Muscle layer of colon (tissue), 2 donors: ENCODE measurements at regions not wholly inside any gene's neighbourhood (a gene's known extent, or its start where the extent isn't known, plus 50 kb on each side); places are given as distances from the start of the nearest gene placed in this dataset.
"Not testable (repeated sequence)": the region's sequence is repeated elsewhere in the genome, so short reads cannot be mapped to it uniquely, and the experiment has no call there.

Experiments used
- H3K27ac ChIP-seq: one replicate; pipeline ENCODE4 v1.7.0; 2013; ENCODE audit warnings: low read depth, mild to moderate bottlenecking, low read length, moderate library complexity
- H3K27me3 ChIP-seq, 2 donors: one replicate each; pipeline ENCODE4 v1.7.0; 2013; ENCODE audit warnings: low read length in 2 of 2, mild to moderate bottlenecking in 2 of 2; ENCODE audit not compliant: insufficient read depth in 2 of 2, control insufficient read depth in 1 of 2
- H3K36me3 ChIP-seq: one replicate; pipeline ENCODE4 v1.7.0; 2013; ENCODE audit warnings: mild to moderate bottlenecking, low read length; ENCODE audit not compliant: insufficient read depth
- H3K4me1 ChIP-seq: one replicate; pipeline ENCODE4 v1.7.0; 2013; ENCODE audit warnings: mild to moderate bottlenecking, low read length; ENCODE audit not compliant: insufficient read depth
- H3K4me3 ChIP-seq, 2 donors: one replicate each; pipeline ENCODE4 v1.7.0; 2013; ENCODE audit warnings: low read length in 2 of 2, low read depth in 1 of 2, mild to moderate bottlenecking in 1 of 2, moderate library complexity in 1 of 2
- H3K9ac ChIP-seq: one replicate; pipeline ENCODE4 v1.7.0; 2013; ENCODE audit warnings: low read length
- H3K9me3 ChIP-seq: one replicate; pipeline ENCODE4 v1.7.0; 2013; ENCODE audit warnings: mild to moderate bottlenecking, low read length
- donor health status: abdominal sarcoma.
- donor health status: Adenocarcinoma of cecum.

DNA sequence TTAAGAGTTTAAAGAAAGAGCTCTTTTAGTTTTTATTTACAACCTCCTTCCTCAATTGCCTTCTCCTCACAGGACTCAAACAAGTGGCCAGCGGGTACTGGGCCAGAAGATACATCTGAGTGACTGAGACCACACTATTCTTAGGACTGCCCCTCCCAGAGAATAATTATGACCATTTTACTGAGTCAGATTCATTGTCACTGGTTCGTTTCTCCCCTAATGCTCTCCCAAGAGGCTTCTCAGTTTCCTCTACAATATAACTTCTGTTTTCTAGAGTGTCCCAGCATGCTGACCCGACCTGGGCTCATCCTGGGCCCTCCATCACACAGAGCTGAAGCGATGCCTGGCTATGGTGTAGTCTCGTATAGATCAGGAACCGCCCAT lies 279.9 kb downstream of the CD83 start:
- Histone ChIP-seq H3K36me3 (no peaks in the 10 kb centered on the region), H3K9me3 (no peaks in the 10 kb centered on the region), H3K27ac (no peak overlapping the region), H3K9ac (no peak overlapping the region), H3K4me1 (no peaks in the 10 kb centered on the region), H3K4me3 (no peak overlapping the region), H3K27me3 (no peaks in the 10 kb centered on the region)

DNA sequence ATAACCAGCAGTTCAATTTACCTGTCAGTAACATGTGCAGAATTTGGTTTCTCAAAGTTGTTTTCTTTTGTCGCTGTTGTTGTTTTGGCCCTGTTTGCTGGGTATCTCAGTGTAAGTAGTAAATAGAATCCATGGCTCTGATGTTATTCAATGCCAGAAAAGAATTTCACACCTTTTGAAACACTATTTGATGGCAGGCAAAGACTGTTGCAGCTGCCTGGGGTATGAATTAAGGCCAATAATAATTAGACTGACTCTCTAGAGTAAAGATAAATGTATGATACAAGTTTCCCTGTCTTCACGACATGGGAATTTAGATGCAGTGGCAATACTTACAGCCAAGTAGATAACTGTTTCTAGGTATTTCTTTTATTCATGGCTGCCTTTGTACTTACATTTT lies 281.4 kb downstream of the CD83 start:
- Histone ChIP-seq H3K27ac (no peak overlapping the region), H3K4me3 (no peak overlapping the region), H3K36me3 (no peaks in the 10 kb centered on the region), H3K27me3 (no peaks in the 10 kb centered on the region), H3K9me3 (no peaks in the 10 kb centered on the region), H3K9ac (no peak overlapping the region), H3K4me1 (no peaks in the 10 kb centered on the region)

DNA sequence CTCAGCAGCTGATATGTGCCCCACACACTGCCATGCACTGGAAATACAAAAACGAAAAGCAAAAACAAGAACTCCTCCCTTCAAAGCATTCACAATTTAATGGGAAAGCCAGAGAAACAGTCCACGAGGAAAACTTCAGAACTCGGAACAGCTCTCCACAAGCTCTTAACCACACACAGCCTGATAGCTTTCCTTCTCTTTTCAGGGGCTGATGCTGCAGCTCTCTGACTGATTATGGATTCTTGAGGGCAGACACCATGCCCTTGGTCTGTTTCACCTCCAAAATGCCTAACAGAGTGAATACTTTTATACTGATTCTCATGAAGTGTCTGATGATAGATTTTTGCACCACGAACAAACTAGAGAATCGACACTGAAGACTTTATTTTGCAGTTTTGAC lies 282.1 kb downstream of the CD83 start:
- Histone ChIP-seq H3K36me3 (no peaks in the 10 kb centered on the region), H3K4me1 (no peaks in the 10 kb centered on the region), H3K27me3 (no peaks in the 10 kb centered on the region), H3K4me3 (no peak overlapping the region), H3K27ac (no peak overlapping the region), H3K9ac (no peak overlapping the region), H3K9me3 (no peaks in the 10 kb centered on the region)

DNA sequence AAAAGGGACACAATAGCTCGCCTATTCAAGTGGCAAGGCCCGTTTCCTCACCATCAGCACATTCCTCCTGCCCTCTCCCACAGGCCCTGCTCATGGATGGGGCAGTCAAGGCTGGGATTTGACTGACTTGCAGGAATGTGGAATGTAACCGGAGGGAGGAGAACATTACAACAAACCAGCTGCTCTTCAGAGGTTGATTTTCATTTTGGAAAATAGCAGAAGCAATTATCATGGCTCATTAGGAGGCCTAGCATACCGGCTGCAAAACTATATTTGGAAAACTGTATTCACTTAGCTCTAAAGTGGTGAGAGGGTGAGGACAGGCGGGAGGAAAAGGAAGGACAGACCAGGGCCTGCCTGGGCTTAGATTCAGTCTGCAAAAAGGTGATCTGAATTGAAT lies 283.7 kb downstream of the CD83 start:
- Histone ChIP-seq H3K4me3 (no peak overlapping the region), H3K9me3 (no peaks in the 10 kb centered on the region), H3K9ac (no peak overlapping the region), H3K4me1 (no peaks in the 10 kb centered on the region), H3K27me3 (no peaks in the 10 kb centered on the region), H3K27ac (no peak overlapping the region), H3K36me3 (no peaks in the 10 kb centered on the region)

DNA sequence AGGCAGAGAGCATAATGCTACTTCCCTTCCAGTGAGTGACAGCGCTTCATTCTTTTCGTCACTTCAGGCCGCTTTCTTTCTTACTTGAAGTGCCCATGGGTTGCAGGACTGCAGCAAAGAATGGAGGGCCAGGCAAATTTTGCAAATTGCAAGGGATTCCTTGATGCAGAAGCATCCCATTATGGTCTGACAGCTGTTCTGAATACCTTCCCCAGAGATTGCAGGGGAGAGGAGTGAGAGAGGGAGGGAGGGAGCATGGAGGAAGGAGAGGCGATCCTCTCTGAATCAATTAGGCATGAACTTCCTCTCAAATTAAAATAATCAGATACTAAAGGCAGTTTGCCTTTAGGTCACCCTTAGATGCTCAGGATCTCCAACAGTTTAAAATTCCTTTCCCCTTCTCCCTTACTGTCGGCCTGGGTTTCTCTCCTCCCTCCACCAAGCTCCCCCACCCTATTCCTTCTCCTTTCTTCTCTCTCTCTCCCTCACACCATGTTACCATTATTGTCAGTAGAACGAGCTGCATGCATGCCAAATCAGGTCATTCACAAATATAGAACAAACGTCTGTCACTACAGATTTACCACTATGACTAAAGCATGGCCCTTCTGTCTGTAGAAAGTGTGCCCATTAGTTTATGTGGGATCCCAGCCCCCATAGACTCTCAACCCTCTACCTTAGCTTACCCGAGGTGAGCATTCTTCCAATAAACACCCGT lies 289.2 kb downstream of the CD83 start:
- Histone ChIP-seq H3K4me3 (no peak overlapping the region), H3K27me3 (no peaks in the 10 kb centered on the region), H3K9ac (no peak overlapping the region), H3K27ac (no peak overlapping the region), H3K4me1 (no peaks in the 10 kb centered on the region), H3K36me3 (no peaks in the 10 kb centered on the region), H3K9me3 (no peaks in the 10 kb centered on the region)

DNA sequence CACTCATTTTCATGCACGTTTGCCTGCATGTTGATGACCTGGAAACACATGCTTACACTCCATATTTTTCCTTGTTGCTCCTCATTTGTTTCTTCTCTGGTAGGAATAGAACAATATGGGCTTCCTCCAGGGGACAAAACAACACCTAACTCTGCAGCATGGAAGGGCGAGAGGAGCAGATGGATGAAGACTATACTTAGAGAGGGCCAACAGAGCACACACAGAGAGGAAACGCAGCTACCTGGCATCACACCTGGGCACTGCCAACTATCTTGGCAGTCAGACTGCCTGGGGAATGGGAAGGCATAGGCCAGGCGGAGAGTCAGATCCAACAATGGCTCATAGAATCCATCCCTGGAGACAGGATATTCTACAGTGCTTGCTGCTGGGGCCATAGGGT lies 290.9 kb downstream of the CD83 start:
- no peak overlapping the region for H3K4me3 ChIP-seq
- no peaks in the 10 kb centered on the region for H3K9me3 ChIP-seq
- no peak overlapping the region for H3K9ac ChIP-seq
- H3K4me1 ChIP-seq, result no peaks in the 10 kb centered on the region
- H3K36me3 ChIP-seq, result no peaks in the 10 kb centered on the region
- H3K27ac ChIP-seq, result no peak overlapping the region
- H3K27me3 ChIP-seq, result no peaks in the 10 kb centered on the region

DNA sequence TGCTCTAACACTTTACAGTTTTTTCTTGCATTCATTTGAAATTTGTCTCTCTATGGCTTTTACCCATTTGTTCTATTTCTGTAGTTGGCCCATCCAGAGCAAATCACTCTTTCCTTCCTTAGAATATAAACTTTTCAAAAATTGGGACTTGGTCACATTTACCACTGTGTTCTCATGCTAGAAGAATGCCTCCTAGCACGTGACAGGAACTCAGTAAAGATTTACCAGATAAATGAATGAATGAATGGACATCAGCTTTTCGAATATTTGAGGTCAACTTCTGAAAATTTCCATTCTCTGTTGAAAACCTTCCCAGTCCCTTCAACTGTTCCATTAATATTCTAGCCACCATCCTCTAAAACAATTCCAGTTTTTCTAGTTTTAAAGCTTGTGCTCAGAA lies 294.5 kb downstream of the CD83 start:
- Histone ChIP-seq H3K4me1 (peaks cover 2% of the 10 kb centered on the region), H3K9me3 (no peaks in the 10 kb centered on the region), H3K36me3 (no peaks in the 10 kb centered on the region), H3K4me3 (no peak overlapping the region), H3K9ac (no peak overlapping the region), H3K27me3 (no peaks in the 10 kb centered on the region), H3K27ac (no peak overlapping the region)

DNA sequence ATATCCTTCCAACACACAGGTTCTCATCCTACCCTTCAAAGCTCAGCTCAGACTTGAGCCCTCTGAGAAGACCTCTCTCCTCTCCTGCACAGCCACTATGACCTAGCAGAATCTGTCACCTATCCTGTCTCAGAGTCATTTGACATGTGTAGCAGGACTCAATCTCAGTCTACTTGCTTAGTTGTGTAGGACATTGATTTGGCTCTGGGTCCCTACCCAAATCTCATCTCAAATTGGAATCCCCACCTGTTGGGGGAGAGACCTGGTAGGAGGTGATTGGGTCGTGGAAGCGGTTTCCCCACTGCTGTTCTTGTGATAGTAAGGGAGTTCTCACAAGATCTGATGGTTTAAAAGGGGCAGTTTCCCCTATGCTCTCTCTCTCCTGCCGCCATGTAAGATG lies 297.9 kb downstream of the CD83 start:
- H3K27me3 ChIP-seq, result no peaks in the 10 kb centered on the region
- no peaks in the 10 kb centered on the region for H3K36me3 ChIP-seq
- no peak overlapping the region for H3K4me3 ChIP-seq
- H3K9ac ChIP-seq, result no peak overlapping the region
- peaks cover 8% of the 10 kb centered on the region for H3K4me1 ChIP-seq
- no peaks in the 10 kb centered on the region for H3K9me3 ChIP-seq
- no peak overlapping the region for H3K27ac ChIP-seq

DNA sequence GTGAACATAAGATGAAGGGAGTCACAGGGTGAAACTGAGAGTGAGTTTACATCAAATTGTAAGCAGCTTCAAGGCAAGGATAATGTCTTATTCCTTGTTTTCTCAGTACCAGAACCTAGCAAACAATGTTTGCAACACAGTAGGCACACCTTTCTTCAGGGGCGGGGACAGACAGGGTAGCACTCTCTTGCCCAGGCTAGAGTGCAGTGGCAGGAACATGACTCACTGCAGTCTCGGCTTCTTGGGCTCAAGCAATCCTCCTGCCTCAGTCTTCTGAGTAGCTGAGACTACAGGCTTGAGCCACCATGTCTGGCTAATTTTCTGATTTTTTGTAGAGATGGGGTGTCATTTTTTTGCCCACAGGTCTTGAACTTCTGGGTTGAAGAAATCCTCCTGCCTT lies 299.8 kb downstream of the CD83 start:
- Histone ChIP-seq H3K9ac (no peak overlapping the region), H3K9me3 (no peaks in the 10 kb centered on the region), H3K27me3 (no peaks in the 10 kb centered on the region), H3K4me3 (no peak overlapping the region), H3K36me3 (no peaks in the 10 kb centered on the region), H3K4me1 (peaks cover 8% of the 10 kb centered on the region), H3K27ac (no peak overlapping the region)

DNA sequence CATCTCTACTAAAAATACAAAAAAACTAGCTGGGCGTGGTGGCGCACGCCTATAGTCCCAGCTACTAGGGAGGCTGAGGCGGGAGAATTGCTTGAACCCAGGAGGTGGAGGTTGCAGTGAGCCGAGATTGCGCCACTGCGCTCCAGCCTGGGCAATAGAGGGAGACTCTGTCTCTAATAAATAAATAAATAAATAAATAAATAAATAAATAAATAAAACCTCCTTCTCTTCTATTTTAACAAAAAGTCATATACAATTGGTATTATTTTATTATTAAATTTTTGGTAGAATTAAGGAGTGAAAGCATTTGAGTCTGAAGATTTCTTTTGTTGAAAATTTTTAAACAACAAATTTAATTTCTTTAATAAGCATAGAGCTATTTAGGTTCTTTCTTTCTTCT lies 301.7 kb downstream of the CD83 start:
- not testable (repeated sequence) for H3K36me3 ChIP-seq, H3K9ac ChIP-seq, H3K27ac ChIP-seq, H3K9me3 ChIP-seq, H3K4me3 ChIP-seq, H3K27me3 ChIP-seq, H3K4me1 ChIP-seq

DNA sequence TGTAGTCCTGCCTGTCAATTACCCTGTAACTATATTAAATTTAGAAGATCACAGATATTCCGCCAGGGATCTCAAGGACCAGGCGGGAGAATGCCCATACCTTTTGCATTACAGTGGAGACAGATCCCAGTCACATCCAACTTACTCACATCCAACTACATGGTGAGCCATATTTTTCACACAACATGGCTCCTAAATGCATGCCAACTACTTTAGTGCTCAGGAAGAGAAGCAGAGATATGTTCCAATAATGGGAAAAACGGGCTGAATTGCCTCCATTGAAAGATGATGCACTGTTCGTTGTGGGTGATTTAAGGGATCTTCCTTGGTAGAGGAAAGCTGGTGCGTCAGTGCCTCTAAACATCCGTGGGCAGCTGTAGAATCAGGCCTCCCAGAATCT lies 304.5 kb downstream of the CD83 start:
- Histone ChIP-seq H3K4me3 (no peak overlapping the region), H3K4me1 (peaks cover 5% of the 10 kb centered on the region), H3K9me3 (no peaks in the 10 kb centered on the region), H3K27me3 (no peaks in the 10 kb centered on the region), H3K36me3 (no peaks in the 10 kb centered on the region), H3K27ac (no peak overlapping the region), H3K9ac (no peak overlapping the region)

DNA sequence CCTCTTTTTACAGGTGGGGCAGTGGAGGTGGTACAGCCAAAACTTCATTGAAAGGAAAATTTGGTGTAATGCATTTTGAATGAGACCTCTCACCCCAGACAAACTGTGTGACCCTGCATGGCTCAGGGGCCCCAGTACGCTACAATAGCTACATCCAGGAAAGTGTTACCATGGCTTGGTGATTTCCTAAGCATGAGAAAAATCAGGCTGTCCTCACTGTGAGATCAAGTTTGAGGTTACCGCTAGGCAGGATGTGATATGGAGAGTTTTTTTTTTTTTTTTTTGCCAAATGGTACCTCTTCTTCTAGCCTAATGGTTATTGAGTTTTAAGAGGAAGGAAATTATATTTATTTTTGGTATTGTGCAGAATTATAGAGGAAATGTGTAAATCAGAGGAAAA lies 305.3 kb downstream of the CD83 start:
- H3K36me3 ChIP-seq, result no peaks in the 10 kb centered on the region
- no peaks in the 10 kb centered on the region for H3K4me1 ChIP-seq
- no peak overlapping the region for H3K9ac ChIP-seq
- no peak overlapping the region for H3K4me3 ChIP-seq
- no peaks in the 10 kb centered on the region for H3K27me3 ChIP-seq
- no peak overlapping the region for H3K27ac ChIP-seq
- no peaks in the 10 kb centered on the region for H3K9me3 ChIP-seq
